ENCODE measurements at regions not wholly inside any gene's neighbourhood (a gene's known extent, or its start where the extent isn't known, plus 50 kb on each side); places are given as distances from the start of the nearest gene placed in this dataset.

GRCh38 chr16:85208643-85209520 is 96.6 kb upstream of the CIBAR2 start:
- TF ChIP-seq, protein P1, sequence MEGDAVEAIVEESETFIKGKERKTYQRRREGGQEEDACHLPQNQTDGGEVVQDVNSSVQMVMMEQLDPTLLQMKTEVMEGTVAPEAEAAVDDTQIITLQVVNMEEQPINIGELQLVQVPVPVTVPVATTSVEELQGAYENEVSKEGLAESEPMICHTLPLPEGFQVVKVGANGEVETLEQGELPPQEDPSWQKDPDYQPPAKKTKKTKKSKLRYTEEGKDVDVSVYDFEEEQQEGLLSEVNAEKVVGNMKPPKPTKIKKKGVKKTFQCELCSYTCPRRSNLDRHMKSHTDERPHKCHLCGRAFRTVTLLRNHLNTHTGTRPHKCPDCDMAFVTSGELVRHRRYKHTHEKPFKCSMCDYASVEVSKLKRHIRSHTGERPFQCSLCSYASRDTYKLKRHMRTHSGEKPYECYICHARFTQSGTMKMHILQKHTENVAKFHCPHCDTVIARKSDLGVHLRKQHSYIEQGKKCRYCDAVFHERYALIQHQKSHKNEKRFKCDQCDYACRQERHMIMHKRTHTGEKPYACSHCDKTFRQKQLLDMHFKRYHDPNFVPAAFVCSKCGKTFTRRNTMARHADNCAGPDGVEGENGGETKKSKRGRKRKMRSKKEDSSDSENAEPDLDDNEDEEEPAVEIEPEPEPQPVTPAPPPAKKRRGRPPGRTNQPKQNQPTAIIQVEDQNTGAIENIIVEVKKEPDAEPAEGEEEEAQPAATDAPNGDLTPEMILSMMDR (IDR thresholded peaks at IDR 0.05): no peak
- TF ChIP-seq POLR2AphosphoS5 (IDR thresholded peaks at IDR 0.05; ENCODE audit: low read depth, low read length) (no peak), NFIC (IDR thresholded peaks at IDR 0.05; ENCODE audit: borderline replicate concordance) (no peak), TEAD4 (IDR thresholded peaks at IDR 0.05; ENCODE audit: borderline replicate concordance, insufficient read depth) (no peak), RAD21 (IDR thresholded peaks at IDR 0.05; ENCODE audit: low read length) (no peak), YY1 (IDR thresholded peaks at IDR 0.05; ENCODE audit: low read depth) (no peak), IRF3 (IDR thresholded peaks at IDR 0.05; ENCODE audit: low read depth, low read length) (no peak), GABPA (IDR thresholded peaks at IDR 0.05; ENCODE audit: low read depth) (no peak), SIN3A (IDR thresholded peaks at IDR 0.05; ENCODE audit: borderline replicate concordance, low read depth, low read length) (no peak), EP300 (IDR thresholded peaks at IDR 0.05; ENCODE audit: borderline replicate concordance in 1 of 2, low read depth in 1 of 2, low read length in 1 of 2) (no peak), EZH2phosphoT487 (IDR thresholded peaks at IDR 0.05; ENCODE audit: borderline replicate concordance, low read depth) (no peak)
- TF ChIP-seq, protein P2, sequence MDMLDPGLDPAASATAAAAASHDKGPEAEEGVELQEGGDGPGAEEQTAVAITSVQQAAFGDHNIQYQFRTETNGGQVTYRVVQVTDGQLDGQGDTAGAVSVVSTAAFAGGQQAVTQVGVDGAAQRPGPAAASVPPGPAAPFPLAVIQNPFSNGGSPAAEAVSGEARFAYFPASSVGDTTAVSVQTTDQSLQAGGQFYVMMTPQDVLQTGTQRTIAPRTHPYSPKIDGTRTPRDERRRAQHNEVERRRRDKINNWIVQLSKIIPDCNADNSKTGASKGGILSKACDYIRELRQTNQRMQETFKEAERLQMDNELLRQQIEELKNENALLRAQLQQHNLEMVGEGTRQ (IDR thresholded peaks at IDR 0.05; ENCODE audit: borderline replicate concordance, low read depth, low read length): no peak
- TF ChIP-seq, protein P3, sequence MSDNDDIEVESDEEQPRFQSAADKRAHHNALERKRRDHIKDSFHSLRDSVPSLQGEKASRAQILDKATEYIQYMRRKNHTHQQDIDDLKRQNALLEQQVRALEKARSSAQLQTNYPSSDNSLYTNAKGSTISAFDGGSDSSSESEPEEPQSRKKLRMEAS (IDR thresholded peaks at IDR 0.05; ENCODE audit: low read depth): no peak
